ENCODE measurements at regions not wholly inside any gene's neighbourhood (a gene's known extent, or its start where the extent isn't known, plus 50 kb on each side); places are given as distances from the start of the nearest gene placed in this dataset.

DNA sequence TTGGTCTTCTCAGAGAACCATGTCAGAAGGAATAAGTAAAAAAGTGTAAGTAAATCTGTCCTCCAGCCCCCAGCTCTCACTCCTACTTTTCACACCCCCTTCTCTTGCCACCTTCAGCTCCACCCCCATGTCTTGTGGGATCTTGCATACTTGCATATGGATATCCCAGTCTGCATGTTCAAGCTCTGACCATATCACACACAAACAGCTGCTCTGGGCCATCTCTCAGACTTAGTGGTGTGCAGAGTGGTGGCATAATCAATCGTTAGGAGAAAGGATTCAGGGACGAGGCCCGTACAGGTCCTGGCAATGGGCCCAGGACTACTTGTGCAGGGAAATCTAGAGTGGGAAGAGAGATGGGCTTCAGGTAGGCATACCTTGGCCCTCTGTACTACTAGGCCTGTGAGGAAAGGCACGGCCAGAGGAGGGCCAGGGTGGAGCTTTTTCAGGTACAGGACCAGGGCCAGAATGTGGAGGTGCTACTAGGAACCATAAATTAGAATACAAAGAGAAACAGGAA is 112.0 kb upstream of the SGK1 start:
- TF ChIP-seq POLR2A (IDR thresholded peaks at IDR 0.05) (no peak), CTCF (IDR thresholded peaks at IDR 0.05) (no peak)

Data from heart left ventricle (tissue), 13 donors.